ENCODE measurements at regions not wholly inside any gene's neighbourhood (a gene's known extent, or its start where the extent isn't known, plus 50 kb on each side); places are given as distances from the start of the nearest gene placed in this dataset.

- TF ChIP-seq CTCF (conservative IDR thresholded peaks at IDR 0.05) = no peak
- H3K27ac Mint-ChIP-seq = no peak overlapping the region
- H3K36me3 Mint-ChIP-seq = no peaks in the 10 kb centered on the region
- no peak for DNase-seq (ENCODE audit: extremely low spot score, unreplicated experiment)
- no peaks in the 10 kb centered on the region for H3K27me3 Mint-ChIP-seq
- H3K4me3 Mint-ChIP-seq = no peak overlapping the region
- peaks cover 4% of the 10 kb centered on the region for H3K9me3 Mint-ChIP-seq
- H3K4me1 Mint-ChIP-seq (ENCODE audit: unreplicated experiment) = peaks cover 5% of the 10 kb centered on the region
Measured at GRCh38 chr9:87446527-87446926, 51.1 kb upstream of the DAPK1 start.

GRCh38 chr9:87447547-87448432 lies 49.9 kb upstream of the DAPK1 start:
- H3K9me3 Mint-ChIP-seq = no peaks in the 10 kb centered on the region
- H3K27ac Mint-ChIP-seq = peak overlapping the region; percentile 48
- TF ChIP-seq CTCF (conservative IDR thresholded peaks at IDR 0.05) = no peak
- no peaks in the 10 kb centered on the region for H3K36me3 Mint-ChIP-seq
- no peaks in the 10 kb centered on the region for H3K27me3 Mint-ChIP-seq
- DNase-seq (ENCODE audit: extremely low spot score, unreplicated experiment) = no peak
- H3K4me3 Mint-ChIP-seq = no peak overlapping the region
- peaks cover 5% of the 10 kb centered on the region for H3K4me1 Mint-ChIP-seq (ENCODE audit: unreplicated experiment)
